GM23248 (cell line): ENCODE measurements at regions not wholly inside any gene's neighbourhood (a gene's known extent, or its start where the extent isn't known, plus 50 kb on each side); places are given as distances from the start of the nearest gene placed in this dataset.

Source experiments
- EZH2 ChIP-seq: fragments of 200-600 bp; sonication (generic); IDR thresholded peaks from 2 replicates; pipeline ENCODE4 v1.6.1; 2018; ENCODE audit warnings: antibody characterized with exemption, mild to moderate bottlenecking; ENCODE audit not compliant: insufficient read depth, poor library complexity, severe bottlenecking
- EZH2phosphoT487 ChIP-seq: fragments of 200-600 bp; sonication (generic); IDR thresholded peaks from 2 replicates; pipeline ENCODE4 v1.6.1; 2018; ENCODE audit warnings: antibody characterized with exemption, moderate library complexity, mild to moderate bottlenecking, low read depth; ENCODE audit not compliant: insufficient read depth

GRCh38 chr17:73748508-73748907, 104.3 kb upstream of the SDK2 start:
- TF ChIP-seq EZH2 (no peak), EZH2phosphoT487 (no peak)
